Right hindlimb (tissue), 1 donor: ENCODE measurements at regions not wholly inside any gene's neighbourhood (a gene's known extent, or its start where the extent isn't known, plus 50 kb on each side); places are given as distances from the start of the nearest gene placed in this dataset.

ENCODE experiments used
- DNase-seq: peaks from one replicate; pipeline ENCODE4 v3.0.0-alpha.2; 2018

DNA sequence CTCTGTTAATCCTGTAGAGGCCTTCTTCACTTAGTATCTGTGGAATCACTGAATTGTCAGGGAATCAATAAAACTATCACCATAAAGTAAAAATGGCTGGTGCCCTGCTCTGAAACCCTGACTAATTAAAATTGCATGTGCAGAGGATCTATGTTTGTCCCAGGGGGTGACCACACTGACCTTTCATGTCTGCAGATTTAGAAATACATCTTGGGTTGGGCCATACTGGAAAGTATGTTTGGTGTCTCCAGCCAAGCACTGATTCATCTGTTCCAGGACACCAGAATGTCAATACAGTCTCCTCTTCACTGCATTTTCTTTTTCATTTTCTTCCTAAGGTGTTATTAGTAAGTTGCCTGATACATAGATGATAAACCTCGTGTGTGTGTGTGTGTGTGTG lies 490.9 kb upstream of the INTU start:
- DNase-seq = no peak

DNA sequence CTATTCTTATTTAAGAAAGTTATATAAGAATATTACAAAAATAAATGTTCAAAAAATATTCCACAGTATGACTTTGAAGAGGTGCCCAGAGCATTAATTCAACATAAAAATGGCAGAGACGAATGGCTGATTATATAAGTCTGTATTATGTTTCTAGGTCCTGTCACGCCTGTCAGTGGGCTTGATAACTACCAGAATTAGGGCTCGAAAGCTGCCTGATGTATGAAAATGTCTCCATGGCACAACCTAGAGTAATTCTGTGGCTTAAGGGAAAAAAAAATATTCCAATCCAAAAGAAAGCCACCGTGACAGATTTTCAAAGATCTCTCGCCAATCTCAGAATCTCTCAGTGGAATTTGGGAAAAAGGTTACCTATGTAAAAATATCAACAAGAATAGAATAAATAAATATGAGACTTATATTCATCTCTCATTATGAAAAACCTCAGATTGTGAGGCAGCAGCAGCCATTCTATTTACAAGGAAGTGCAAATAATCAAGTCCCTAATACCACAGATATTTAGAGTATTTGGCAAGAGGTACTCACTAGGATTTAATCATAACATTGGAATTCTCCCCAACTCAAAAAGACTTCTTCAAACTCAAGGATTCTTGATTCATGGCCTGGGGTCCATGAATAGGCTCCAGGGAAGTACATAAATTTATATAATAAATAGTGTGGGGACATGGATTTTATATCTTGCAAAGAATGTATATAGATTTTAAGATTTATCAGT lies 489.1 kb upstream of the INTU start:
- DNase-seq = no peak

GRCh38 chr4:127145006-127145540 lies 487.7 kb upstream of the INTU start:
- DNase-seq = peak; percentile 46

DNA sequence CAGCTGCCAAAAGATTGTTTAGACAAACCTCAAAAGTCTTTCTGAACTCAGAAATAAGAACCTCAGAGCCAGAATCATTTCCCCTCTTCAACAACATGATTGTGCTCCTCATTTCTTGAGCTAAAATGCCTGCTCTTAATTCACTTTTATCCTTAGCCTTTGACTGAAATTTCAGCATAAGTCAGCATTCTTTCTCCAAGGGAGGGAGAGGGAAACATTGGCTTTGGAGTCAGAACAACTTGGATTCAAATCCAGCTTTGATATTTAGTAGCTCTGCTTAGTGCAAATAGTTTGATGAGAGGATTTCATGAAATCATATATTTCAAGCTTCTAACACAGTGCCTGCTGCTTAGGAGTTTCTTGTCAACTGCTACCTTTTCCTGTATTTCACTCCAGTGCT lies 484.6 kb upstream of the INTU start:
- no peak for DNase-seq

- DNase-seq = no peak
These were observed 483.7 kb upstream of the INTU start for GRCh38 chr4:127149086-127149485.

DNA sequence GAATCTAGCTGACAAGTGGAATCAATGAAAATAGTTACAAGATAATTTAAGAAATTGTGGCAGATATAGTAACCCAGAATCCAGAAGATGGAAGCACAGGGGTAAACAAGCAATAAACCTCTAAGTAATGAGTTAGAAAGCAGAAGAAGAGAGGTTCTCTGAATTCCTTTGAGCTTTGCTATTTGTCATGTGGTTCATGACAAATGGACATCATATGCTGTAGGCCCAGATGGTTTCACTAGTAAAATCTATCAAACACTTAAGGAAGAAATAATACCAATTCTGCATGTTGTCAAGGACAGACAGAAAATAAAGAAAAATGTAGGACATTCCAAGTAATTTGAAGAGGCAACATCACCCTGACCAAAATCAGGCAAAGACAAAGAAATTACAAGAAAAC lies 480.8 kb upstream of the INTU start:
- no peak for DNase-seq

DNA sequence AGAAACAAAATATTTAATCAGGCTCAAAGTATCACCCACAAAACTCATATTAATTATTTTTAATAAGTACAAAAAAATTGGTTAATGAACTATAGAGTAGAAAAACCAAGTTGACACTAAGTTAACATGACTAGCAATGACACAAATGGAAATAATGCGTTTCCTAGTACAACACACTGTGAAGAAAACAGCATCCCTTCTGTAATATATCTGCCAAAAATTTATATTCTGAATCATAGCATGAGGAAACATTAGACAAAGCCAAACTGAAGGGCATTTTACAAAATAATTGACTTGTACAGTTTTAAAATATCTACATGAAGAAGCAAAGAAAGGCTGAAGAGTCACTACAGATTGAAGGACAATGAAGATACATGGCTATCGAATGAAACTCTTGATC lies 477.6 kb upstream of the INTU start:
- no peak for DNase-seq

DNA sequence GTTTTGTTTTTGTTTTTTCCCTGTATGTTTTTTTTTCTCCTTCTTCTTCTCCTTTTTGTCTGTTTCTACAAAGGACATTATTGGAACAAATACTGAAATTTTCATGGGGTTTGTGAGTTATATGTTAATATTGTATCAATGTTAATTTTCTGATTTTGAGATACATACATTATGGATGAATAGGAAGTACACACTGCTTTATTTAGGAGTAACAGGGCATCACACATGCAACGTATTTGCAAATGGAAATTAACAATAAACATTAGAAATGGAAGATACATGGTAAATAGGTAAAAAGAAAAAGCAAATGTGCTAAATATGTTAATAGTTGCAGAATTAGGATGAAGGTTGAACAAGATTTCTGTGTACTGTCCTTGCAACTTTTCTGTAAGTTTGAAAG lies 477.2 kb upstream of the INTU start:
- no peak for DNase-seq

DNA sequence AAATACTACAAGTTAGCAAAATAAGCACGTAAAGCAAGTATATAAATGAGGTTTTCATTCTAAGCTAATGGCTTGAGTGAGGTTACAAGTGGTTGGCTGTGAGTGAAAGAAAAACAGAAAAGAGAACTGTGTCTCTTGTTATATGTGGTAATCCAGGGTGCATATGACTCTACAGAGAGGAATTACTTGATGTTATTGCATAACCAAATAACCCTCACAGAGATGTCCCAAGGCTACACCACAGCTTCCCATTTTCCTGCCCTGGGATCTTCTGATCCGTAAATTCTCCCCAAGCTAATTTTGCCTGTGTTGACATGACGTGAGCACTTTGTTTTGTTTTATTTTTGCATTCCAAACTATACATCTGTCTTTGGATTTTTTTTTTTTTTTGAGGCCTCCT lies 470.0 kb upstream of the INTU start:
- no peak for DNase-seq

DNA sequence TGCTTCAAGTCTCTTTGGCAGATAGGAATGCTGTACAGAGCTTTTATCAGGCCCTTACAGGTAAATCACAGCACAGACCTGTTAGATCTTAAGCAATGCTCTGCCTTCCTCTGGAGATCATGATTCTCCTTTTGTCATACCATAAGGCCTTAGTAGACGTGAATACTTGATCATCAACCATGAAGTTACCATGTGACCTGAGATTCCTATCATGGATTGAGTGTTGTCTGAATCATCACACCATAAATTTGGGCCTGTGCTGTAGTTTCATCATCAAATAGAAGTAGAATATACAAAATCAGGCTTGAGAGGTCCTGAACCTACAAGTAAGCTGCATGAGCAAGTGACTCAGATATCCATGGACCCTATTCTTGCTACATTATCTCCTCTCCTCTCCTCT lies 466.8 kb upstream of the INTU start:
- DNase-seq = no peak

- no peak for DNase-seq
These were observed 458.6 kb upstream of the INTU start for GRCh38 chr4:127174201-127174600.

DNA sequence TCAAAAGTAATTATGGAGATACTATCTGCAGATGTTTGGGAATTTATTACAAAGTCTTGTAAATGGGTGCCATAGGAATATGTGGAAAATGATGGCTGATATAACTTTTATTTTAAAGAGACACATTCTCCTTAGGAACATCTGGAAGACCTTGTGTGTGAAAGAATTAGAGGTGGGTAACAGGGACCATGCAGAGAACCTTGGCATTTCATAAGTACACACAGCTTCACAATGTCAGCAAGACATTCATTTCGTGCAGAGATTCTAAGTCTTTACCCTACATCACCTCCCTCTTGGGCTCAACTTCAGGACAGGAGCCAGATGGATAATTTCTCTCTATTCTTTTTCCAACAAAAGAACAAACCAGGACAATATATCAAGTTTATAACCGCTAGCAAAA lies 458.1 kb upstream of the INTU start:
- no peak for DNase-seq

DNA sequence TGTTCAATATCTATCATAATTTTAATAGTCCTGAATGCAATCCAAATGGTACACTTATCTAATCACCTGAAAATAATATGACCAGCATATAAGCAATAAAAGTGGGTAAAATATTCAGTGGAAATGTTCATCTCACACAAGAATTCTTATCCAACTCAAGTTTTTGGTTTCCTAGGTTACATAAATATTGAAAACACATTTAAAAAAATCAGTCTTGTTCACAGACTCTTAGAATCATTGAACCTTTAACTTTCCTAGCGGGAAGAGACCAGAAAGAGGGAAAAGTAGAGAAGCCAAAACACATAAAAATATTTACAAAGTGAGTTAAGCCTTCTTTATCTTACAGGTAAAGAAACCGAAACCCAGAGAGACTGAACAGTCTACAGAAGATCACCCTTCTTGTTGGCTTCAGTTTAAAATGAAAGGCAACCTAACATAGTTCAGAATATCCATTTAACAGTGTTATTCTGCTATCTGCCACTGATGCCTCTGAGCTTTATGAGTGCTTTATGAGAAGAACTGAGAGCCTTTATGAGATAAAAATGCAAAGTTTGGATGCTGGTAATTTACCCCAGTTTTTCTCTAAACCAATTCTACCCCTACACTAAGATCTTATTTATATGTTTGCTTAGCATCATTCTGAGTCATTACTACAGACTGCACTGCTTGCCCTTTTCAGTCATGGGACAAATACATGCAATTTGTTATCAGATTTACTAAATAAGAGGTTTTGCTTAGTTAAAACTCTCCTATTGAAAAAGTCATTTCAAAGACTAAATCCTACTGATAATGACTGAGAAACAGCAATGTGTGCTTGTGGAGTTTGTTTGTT lies 453.3 kb upstream of the INTU start:
- DNase-seq = no peak

DNA sequence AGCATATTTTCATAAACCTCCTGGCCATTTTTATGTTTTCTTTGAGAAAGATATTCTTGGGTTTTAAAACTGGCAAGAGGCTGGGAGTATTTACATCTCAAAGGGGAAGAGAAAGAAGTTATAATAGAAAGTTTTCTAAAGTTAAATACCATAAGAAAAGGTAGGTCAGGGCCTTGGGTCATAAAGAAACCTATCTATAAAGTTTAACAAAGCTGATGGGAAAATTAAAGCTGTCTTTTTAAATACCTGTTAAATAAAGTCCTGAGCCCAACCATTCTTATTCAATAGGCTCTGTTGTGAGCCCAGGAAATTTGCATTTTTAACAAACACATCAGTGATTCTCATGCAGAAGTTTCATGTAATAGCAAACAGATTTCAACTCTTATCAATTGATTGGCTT lies 451.8 kb upstream of the INTU start:
- no peak for DNase-seq

- no peak for DNase-seq
These were observed 450.1 kb upstream of the INTU start for GRCh38 chr4:127182687-127183086.

- DNase-seq = no peak
These were observed 443.9 kb upstream of the INTU start for GRCh38 chr4:127188847-127189246.

DNA sequence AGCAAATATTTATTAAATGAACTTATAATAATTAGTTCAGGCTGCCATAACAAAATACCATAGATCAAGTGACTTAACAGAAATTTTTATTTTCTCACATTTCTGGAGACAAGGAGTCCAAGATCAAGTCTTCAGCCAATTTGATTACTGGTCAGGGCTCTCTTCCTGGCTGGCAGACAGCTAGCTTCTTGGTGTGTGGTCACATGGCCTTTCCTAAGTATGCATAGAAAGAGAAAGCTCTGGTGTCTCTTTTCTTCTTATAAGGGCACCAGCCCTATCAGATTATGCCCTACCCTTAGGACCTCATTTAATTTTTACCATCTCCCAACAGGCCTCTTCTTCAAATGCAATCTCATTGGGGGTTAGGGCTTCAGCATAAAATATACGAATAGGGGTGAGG lies 438.5 kb upstream of the INTU start:
- no peak for DNase-seq

DNA sequence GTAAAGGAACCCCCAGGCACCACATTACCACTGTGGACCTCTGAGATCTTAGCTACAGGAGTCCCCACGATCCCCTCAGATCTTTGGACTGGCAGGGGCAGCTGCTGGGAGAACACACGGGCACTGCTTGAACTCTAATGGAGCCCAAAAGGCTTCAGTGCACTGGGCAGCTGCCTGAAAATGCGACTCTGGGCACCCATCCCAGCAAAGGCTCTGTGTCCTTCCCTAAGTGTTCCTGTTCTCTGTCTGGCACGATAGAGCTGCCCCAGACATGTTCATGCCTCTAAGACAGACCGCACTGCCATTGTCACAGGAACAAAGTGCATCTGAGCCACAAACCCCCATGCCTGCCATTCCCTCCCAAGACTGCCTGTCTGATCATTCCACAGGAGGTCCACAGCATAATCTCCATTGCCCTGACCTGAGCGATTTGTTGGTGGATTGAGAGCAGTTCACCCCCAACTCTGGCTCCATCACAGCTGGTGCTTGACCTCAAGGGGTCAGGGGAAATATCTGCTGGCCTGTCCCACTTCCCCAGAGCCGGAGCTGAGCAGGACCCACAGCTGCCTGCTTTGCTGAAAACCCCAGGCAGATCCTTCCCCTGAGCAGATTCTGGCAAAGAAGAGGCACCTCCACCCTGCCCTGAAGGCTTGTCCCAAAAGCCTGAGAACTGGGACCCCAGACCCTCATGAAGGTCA lies 436.0 kb upstream of the INTU start:
- no peak for DNase-seq

- DNase-seq = no peak
These were observed 429.1 kb upstream of the INTU start for GRCh38 chr4:127203562-127204200.

GRCh38 chr4:127204322-127204721 lies 428.4 kb upstream of the INTU start:
- DNase-seq = no peak

DNA sequence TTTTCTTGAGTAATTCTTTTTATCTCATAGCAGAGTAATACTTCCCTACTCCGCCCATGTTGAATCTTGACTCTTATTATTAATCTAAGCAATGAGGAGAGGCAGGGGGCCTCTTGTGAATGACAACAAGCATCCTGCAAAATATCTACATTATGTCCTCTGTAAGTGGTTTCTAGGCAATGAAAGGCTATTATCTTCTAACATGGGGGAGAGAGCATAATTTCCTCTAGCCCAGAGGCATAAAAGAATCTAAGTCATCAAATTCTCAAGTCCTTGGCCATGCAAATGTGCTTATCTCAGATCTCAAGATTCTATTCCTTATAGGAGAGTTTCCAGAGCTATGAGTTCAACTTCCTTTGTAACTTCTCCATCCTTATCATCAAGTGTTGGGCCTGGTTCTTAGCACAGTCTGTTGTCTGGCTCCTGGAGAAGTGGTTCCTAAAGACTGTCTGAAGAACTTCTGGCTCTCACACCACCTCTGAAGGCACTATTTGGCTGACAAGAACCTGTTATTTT lies 423.1 kb upstream of the INTU start:
- no peak for DNase-seq

- peak; percentile 36 for DNase-seq
These were observed 421.7 kb upstream of the INTU start for GRCh38 chr4:127210893-127211649.
